Colon (tissue), 2 donors: ENCODE measurements at regions not wholly inside any gene's neighbourhood (a gene's known extent, or its start where the extent isn't known, plus 50 kb on each side); places are given as distances from the start of the nearest gene placed in this dataset.
"Not testable (repeated sequence)": the region's sequence is repeated elsewhere in the genome, so short reads cannot be mapped to it uniquely, and the experiment has no call there.

Source experiments
- FAIRE-seq: peaks from 2 replicates; lab custom pipeline; 2012; peaks lifted over from hg19 to GRCh38; lab: Jason Lieb, UNC
- donor health status: control.
- donor health status: control.

DNA sequence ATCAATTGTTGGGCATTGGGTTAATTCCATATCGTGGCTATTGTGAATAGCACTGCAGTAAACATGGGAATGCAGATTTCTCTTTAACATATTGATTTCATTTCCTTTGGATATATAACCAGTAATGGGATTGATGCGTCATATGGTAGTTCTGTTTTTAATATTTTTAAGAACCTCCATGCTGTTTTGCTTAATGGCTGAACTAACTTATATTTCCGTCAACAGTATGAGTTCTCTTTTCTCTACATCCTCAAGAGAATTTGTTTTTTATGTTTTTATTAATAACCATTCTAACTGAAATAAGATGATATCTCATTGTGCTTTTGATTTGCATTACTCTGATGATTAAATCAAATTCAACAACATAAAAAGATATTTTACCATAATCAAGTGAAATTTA, 228.5 kb upstream of the FSIP2 start:
- FAIRE-seq = no peak

DNA sequence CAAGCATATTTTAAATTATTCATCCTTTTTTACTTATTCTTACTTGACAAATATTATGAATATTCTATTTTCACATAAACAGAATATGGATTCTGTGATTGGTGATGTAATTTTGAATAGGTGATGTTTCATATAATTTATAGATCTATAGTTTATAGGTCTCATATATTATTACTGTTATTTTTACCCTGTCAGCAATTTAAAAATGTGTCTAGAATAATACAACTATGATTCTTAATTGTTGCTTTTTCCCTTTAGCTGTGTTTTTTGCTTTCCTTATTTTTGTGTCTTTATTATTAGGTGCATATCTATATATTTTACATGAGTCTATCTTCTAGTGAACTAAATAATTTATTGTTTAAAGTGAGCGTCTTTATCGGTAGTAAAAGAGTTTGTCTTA, 226.7 kb upstream of the FSIP2 start:
- FAIRE-seq = peak; percentile 10

DNA sequence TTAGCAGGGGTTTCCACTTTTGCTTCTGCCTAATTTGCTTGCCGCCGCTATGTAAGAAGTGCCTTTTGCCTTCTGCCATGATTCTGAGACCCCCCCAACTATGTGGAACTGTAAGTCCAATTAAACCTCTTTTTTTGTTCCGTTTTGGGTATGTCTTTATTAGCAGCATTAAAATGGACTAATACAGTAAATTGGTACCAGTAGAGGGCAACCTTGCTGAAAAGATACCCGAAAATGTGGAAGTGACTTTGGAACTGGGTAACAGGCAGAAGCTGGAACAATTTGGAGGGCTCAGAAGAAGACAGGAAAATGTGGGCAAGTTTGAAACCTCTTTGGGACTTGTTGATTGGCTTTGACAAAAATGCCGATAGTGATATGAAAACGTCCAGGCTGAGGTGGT, 216.1 kb upstream of the FSIP2 start:
- no peak for FAIRE-seq

DNA sequence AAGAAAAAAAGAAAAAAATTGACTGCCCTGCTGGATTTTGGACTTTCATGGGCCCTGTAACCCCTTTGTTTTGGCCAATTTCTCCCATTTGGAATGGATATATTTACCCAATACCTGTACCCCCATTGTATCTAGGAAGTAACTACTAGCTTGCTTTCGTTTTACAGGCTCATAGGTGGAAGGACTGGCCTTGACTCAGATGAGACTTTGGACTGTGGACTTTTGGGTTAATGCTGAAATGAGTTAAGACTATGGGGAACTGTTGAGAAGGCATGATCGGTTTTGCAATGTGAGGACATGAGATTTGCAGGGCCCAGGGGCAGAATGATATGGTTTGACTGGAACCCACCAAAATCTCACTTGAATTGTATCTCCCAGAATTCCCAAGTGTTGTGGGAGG, 214.4 kb upstream of the FSIP2 start:
- not testable (repeated sequence) for FAIRE-seq

DNA sequence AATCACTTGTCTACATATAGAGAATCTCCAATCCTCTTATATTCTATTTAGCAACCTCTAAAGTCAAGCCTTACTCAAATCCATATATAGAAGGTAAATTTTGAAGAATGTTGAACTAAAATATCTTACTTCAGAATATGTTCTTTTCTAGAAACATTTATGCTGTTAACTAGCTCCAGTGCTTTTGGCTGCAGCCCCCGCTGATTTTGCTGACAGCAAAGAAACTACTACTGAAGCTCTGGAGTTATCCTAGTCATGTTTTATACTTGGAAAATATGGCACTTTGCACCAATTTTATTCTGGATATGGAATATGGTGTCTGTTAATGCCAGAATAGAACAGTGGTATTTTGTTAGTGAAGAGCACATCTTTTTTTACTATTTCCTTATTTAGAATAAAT, 212.4 kb upstream of the FSIP2 start:
- no peak for FAIRE-seq

DNA sequence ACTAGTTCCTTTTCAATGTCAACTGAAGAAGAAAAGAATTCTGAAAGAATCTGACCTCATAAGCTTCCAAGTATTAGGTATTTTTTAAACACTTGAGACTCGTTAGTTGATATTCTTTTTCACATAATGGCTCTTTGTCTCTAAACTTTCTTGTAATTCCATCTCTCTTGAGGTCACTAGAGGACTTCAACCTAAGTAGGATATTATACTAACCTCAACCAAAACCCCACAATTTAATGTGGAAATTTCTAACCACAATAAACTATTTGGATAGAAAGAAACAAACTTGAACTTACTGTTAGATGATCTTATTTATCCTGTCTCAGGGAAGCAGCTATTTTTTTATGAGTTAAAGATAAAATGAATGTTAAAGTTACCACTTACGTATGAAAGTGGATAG, 206.9 kb upstream of the FSIP2 start:
- no peak for FAIRE-seq

DNA sequence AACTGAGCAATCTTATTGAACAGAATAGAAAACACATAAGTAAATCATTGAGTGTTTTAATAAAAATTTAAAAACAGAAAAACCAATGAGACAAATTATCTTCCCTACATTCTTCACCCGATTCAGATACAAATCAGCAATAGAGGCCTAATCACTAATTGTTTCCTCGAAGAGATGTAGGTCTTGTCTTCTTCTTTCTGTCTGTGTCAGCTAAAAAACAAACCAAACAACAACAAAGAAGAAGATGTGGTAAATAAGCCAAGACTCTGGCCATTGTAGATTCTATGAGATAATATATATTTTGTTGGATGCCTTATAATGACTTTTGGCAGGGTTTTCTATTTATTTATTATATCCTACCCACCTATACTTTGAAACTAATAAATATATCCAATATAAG, 200.9 kb upstream of the FSIP2 start:
- no peak for FAIRE-seq

DNA sequence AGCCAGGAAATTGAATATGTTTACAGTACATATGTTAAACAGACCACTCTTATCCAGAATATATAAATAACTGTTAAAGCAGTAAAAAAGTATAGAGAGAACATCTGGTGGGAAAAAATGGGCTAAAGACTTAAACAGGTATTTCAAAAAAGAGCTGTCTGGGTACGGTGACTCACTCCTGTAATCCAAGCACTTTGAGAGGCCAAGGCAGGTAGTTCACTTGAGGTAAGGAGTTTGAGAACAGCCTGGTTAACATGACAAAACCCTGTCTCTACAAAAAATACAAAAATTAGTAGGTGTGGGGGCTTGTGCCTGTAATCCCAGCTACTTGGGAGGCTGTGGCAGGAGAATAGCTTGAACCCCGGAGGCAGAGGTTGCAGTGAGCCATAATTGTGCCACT, 171.4 kb upstream of the FSIP2 start:
- no peak for FAIRE-seq

DNA sequence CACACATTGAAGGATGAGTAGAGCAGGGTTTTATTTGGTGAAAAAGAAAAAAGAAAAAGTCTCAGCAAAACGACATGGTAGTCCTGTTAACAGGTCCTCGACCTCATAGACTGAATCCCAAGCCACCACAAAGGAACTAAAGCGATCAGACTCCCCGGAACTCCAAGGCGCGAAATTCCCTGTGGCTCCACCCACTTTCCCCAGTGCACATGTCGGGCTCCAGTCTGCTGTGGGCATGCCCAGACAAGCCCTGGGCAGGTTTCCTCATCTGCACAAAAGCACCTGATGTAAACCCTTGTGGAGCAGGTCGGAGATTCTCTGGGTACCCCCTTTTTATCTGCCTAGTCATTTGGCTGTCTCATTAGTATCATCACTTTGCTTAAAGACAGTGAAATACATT, 170.7 kb upstream of the FSIP2 start:
- FAIRE-seq = no peak

DNA sequence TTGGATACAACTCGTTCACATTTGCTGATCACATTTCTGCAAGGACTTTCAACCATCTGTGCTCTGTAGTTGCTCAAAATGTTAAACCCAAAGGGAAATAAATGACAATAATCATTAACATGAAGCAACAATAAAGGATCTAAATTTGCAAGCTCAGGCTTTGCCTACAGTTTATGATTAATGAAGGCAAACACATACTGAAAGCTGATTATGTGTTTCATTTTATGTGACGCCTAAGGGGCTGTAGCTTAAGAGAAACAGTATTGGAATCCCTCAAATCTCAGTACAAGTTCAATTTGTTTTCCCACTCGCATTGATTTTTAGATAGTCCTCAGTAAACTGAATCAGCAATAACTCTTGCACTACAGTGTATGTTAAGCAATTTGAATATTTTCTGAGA, 160.3 kb upstream of the FSIP2 start:
- FAIRE-seq = no peak

DNA sequence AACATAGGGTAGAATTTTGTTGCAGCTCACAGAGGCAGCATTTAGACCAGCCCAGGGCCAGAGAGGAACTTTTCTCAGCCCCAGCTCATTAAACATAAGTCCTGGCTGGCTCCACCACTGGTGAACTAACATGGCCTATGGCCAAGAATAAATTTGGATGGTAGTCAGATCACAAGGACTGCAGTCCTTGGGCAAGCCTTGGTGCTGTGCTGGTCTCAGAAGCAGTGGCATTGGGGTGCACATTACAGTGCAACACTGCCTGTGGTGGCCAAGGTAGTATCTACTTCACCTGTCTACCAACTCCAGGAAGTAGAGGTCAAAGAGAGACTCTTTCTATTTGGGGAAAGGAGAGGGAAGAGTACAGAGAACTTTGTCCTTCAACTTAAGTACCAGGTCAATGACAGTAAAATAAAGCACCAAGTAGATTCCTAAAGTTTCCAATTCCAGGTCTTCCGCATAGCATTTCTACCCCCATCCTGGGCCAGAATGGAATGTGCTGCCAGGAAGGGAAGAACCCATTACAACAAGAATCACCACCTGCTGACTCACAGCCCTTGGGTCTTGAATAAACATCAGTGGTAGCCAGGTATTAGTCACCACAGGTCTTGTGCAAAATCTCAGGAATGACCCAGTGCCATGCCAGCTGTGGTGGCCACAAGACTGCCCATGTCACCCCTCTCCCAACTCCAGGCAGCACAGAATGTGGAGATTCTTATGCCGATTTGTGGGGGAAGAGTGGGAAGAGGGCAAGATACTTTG, 155.4 kb upstream of the FSIP2 start:
- FAIRE-seq = no peak

DNA sequence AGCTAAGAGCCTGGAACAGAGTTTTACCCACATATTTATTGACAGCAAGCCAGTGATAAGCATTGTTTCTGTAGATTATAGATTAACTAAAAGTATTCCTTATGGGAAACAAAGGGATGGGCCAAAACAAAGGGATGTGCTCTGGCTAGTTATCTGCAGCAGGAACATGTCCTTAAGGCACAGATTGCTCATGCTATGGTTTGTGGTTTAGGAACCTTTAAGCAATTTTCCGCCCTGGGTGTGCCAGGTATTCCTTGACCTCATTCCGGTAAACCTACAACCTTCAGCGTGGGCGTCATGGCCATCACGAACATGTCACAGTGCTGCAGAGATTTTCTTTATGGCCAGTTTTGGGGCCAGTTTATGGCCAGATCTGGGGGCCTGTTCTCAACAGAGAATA, 153.4 kb upstream of the FSIP2 start:
- FAIRE-seq = not testable (repeated sequence)

DNA sequence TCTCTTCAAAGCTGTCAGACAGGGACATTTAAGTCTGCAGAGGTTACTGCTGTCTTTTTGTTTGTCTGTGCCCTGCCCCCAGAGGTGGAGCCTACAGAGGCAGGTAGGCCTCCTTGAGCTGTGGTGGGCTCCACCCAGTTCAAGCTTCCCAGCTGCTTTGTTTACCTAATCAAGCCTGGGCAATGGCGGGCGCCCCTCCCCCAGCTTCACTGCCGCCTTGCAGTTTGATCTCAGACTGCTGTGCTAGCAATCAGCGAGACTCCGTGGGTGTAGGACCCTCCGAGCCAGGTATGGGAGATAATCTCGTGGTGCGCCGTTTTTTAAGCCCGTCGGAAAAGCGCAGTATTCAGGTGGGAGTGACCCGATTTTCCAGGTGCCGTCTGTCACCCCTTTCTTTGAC, 147.3 kb upstream of the FSIP2 start:
- not testable (repeated sequence) for FAIRE-seq

DNA sequence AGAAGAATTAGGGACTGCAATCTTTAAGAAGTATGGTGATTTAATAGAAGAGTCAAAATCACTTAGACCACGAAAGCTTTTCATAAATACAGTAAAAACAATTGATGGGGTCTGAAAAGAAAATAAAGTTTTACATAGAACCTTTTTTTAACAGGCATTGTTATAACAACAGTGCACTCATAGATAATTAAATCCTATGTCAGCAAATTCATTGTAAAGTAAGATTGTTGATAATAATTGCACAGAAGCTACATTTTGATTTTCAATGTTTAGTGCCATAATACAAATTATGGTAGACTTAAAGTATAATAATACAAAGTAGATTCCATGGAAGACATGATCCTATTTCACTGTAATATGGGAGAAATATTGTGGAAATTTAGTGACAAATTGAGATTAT, 130.7 kb upstream of the FSIP2 start:
- no peak for FAIRE-seq

DNA sequence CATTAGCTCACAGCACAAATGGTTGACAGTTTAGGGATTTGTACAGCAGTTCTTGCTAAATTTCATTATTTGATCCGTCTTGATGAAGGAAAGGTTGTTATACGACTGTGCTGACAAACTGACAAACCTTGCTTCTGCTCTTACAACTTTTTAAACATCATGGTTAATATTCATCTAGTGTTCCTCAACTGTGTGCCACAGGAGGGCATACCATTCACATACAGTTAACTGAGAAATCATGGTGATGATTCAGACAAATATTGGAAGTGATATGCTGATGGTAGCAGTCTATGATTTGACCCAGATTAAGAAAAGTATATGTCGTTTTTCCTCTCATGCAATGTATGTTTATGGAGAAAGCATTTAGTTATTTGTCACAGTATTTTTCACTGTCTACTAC, 129.8 kb upstream of the FSIP2 start:
- no peak for FAIRE-seq

DNA sequence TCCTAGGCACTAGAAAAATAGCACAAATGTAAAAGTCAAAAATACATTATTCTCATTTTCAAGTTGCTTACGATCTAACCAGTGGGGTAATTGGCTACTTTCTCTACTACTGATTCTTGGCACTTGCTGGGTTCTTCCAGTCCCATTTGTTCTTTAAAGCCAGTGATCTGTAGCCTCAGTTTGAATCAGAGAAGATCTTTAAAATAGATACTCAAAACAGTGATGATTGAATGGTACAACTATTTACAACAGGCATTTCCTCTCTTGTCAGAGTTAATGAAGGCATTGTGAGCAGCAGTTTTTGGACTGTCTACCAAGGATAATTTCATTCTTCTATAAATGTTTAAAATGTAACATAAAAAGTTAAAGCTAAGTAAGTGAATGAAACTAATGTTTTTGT, 128.3 kb upstream of the FSIP2 start:
- FAIRE-seq = no peak

DNA sequence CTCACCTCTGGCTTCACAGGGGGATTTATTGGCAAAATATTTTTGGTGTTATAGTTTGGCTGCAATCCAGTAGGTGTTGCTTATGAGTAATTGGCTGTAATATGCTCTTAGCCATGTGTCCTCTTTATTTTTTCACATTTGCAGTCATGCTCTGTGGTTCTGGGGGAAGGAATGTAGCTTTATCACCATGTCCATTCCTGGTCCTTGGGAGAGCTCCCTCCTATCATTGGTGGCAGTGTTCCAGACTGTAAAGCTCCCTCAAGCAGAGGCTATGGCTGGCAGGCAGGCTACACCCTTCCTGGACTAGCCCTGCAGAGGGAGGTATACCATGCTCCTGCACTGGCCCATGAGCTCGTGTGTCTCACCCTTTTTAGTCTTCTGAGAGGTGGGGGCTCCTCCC, 120.0 kb upstream of the FSIP2 start:
- FAIRE-seq = no peak

DNA sequence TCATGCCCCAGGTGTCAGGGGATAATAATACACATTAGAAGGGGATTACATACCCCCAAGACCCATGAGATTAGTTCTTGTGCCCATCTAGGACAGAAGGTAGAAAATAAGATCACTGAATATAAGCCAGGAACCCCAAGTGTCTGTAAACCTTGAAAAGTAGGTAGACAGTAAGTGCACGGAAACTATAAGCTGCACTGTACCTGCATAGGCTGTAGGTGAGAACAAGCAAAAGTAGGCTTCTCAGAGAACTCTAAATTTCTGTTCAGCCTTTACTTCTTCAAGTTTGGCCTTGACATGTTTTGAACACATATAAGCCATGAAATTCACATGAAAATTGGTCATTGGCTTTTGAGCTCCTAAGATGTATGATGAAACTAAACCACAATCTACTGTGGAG, 113.0 kb upstream of the FSIP2 start:
- no peak for FAIRE-seq

DNA sequence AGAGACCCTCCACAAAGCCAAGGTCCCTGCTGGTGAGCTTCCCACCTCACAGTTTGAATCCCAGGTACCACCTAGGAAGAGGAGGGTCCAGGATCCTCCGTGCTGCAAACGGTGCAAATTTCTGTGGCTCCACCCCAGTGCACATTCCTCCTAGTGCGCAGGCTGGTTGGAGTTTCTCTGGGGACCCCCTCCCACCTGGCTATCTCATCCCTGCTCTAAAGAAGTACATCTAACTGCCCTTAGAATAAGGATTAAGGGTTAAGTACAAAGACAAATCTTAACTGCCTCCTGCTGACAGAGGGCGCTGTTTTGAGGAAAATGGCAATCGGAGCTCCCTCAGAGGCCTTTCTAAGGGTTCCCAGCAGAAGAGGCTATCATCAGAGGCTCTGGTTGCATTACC, 109.6 kb upstream of the FSIP2 start:
- no peak for FAIRE-seq

DNA sequence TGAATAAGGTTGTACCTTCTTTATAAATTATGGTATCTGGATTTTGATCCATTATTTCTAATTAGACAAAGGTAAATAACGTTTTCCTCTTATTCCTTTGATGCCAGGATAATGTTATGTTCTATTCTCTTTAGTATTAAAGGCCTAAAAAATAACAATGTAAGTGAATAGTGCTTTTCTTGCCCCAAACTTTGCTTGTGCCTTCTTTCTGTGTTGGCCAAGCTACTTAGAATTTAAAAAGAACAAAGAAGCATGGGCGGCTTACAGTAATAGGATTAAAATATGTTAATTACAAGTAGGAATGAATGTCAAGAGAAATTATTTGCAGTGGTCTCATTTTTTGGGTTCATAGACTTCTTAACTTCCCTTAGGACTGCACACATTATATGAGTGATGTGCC, 105.0 kb upstream of the FSIP2 start:
- FAIRE-seq = no peak

DNA sequence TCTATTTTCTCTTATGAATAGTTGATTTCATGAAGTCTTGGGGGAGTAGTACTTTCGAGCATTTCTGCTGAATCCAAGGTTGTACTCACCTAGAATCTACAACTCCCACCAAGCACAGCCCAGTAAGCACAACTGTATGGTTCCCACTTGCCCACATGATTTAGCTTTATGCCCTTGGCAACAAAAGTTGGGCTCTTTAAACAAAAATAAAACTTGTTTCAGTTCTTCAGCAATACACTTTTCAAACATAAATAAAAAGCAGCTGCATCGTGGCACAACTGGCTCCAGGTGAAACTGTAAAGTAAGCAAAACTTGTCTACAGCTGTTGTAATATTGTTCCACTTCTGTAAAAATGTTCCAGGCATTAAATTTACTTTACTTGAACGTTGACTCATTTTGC, 99.8 kb upstream of the FSIP2 start:
- no peak for FAIRE-seq

DNA sequence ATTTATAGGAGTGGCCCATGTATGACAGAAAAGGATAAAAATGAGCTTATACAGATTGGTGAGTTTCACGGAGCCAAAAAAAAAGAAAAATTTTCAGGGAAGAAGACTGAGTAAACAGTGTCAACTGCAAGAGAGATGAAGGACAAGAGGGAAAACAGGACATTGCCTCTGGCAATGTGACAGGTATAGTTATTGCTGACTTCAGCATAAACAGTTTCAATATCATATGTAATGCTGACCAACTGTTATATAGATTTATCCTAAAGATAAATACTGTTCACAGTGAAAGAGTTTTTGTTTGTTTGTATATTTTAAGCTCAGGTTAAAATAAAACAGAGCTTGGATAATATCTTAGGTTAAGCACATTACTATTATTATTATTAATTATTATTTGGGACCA, 98.0 kb upstream of the FSIP2 start:
- no peak for FAIRE-seq

DNA sequence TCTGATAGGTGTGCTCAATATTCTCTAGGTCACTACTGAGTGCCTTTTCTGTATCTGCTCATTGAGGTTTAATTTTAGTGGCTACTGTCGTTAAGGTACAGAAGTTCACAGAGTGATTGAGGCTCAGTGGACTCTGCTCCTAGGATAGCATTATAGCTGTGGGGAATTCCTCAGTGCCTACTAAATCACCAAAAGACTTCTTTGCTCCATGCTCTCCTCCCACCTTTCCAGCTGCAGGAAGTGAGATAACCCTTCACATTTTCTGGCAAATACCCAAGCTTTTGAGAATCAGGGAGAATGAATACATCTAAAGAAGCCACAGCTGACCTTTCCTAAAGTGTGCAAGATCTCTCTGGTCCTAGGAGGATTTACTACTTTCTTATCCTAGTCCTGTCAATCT, 95.2 kb upstream of the FSIP2 start:
- FAIRE-seq = no peak

DNA sequence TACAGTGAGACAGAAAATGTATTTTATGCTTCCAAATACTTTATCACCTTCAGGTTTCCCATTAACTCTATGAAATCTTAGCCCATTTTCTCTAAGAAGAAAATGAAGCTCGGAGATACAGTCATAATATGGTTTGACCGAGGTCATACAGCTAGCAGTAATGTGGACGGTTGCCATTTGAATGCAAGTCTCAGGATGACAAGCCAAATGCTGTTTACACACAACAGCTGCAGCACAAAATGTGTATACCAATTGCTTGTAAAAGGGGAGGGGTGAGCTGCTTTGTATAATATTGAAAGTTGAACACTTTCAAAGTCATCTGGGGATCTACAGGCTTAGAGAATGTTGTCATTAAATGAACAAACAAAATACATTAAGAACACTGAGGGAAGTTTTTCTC, 93.8 kb upstream of the FSIP2 start:
- no peak for FAIRE-seq

DNA sequence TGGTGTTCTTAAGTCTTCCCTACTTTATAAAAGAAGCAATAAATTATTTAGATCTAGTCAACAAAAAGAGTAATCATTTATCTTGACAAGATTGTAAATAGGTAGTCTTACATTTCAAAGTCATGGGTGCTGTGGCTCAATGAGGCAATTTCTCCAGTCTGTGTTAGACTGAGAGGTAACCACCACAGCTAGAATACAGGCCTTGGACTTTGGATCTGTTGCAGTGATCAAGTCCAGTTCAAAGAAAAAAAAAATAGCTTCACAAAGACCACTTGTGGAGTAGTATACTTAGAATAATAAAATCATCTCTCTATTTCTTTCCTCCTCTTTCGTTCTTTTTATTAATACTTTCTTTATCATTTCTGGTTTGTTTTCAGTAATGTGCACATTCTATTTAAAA, 93.1 kb upstream of the FSIP2 start:
- no peak for FAIRE-seq
